Neural cell (in vitro differentiated cells): ENCODE measurements at regions not wholly inside any gene's neighbourhood (a gene's known extent, or its start where the extent isn't known, plus 50 kb on each side); places are given as distances from the start of the nearest gene placed in this dataset.

Experiments
- H2AFZ ChIP-seq: fragments of 200-600, 300-800 bp; sonication (generic), shearing (Covaris generic); 2 replicates; pipeline ENCODE4 v1.6.0; 2014; ENCODE audit warnings: low read depth, mild to moderate bottlenecking, antibody characterized with exemption, low read length, moderate library complexity
- H3F3A ChIP-seq: fragments of 200-600 bp; shearing (Covaris generic); 2 replicates; pipeline ENCODE4 v1.6.1; 2016; ENCODE audit warnings: mild to moderate bottlenecking, moderate library complexity, mixed read lengths, antibody characterized with exemption, low read length; ENCODE audit not compliant: insufficient read depth, poor library complexity, severe bottlenecking
- H3K27ac ChIP-seq: fragments of 200-600, 300-800 bp; sonication (generic), shearing (Covaris generic); 2 replicates; pipeline ENCODE4 v1.5.1; 2014; ENCODE audit warnings: mild to moderate bottlenecking, low read length, moderate library complexity
- H3K27me3 ChIP-seq: fragments of 300-800, 200-600 bp; sonication (generic), shearing (Covaris generic); 2 replicates; pipeline ENCODE4 v1.6.0; 2014; ENCODE audit warnings: mild to moderate bottlenecking, low read depth, low read length, moderate library complexity; ENCODE audit not compliant: insufficient read depth
- H3K36me3 ChIP-seq: fragments of 300-800, 200-600 bp; sonication (generic), shearing (Covaris generic); 2 replicates; pipeline ENCODE4 v1.5.1; 2014; ENCODE audit warnings: mild to moderate bottlenecking, antibody characterized with exemption, low read length, moderate library complexity; ENCODE audit not compliant: insufficient read depth
- H3K4me2 ChIP-seq: fragments of 300-800, 200-600 bp; sonication (generic), shearing (Covaris generic); 2 replicates; pipeline ENCODE4 v1.6.0; 2014; ENCODE audit warnings: mild to moderate bottlenecking, low read length
- H3K4me3 ChIP-seq: fragments of 300-800, 200-600 bp; sonication (generic), shearing (Covaris generic); 2 replicates; pipeline ENCODE4 v1.5.1; 2014; ENCODE audit warnings: mild to moderate bottlenecking, low read length, moderate library complexity
- H3K79me2 ChIP-seq: fragments of 200-600 bp; shearing (Covaris generic); replicated peaks from 2 replicates; pipeline ENCODE4 v1.6.0; 2014; ENCODE audit warnings: mild to moderate bottlenecking, low read length, moderate library complexity; ENCODE audit not compliant: insufficient read depth
- H3K9ac ChIP-seq: fragments of 300-800, 200-600 bp; sonication (generic), shearing (Covaris generic); 2 replicates; pipeline ENCODE4 v1.6.1; 2016; ENCODE audit warnings: mild to moderate bottlenecking, low read length, mixed read lengths
- H3K9me2 ChIP-seq: fragments of 200-600 bp; shearing (Covaris generic); 2 replicates; pipeline ENCODE4 v1.6.1; 2016; ENCODE audit warnings: mild to moderate bottlenecking, low read length, mixed read lengths; ENCODE audit not compliant: insufficient read depth
- H3K9me3 ChIP-seq: fragments of 200-600, 300-800 bp; sonication (generic), shearing (Covaris generic); 2 replicates; pipeline ENCODE4 v1.6.1; 2016; ENCODE audit warnings: mild to moderate bottlenecking, mixed run types, low read length, moderate library complexity, mixed read lengths
- H4K20me1 ChIP-seq: fragments of 200-600 bp; shearing (Covaris generic); 2 replicates; pipeline ENCODE4 v1.6.1; 2016; ENCODE audit warnings: mild to moderate bottlenecking, mixed run types; ENCODE audit not compliant: insufficient read depth
- CTCF ChIP-seq: fragments of 450-650 bp; IDR thresholded peaks from 2 replicates; pipeline ENCODE4 v1.5.1; 2014; ENCODE audit warnings: antibody characterized with exemption, mild to moderate bottlenecking, moderate library complexity; ENCODE audit not compliant: poor library complexity, severe bottlenecking
- EP300 ChIP-seq: fragments of 450-650 bp; conservative IDR thresholded peaks from 2 replicates; pipeline ENCODE4 v1.6.1; 2014; ENCODE audit warnings: antibody characterized with exemption, mild to moderate bottlenecking, moderate library complexity; ENCODE audit not compliant: poor library complexity, severe bottlenecking
- EZH2 ChIP-seq: fragments of 200-600, 300-800 bp; shearing (Covaris generic), sonication (generic); IDR thresholded peaks from 2 replicates; pipeline ENCODE4 v1.6.1; 2014; ENCODE audit warnings: antibody characterized with exemption, low read length, borderline replicate concordance, mild to moderate bottlenecking; ENCODE audit not compliant: insufficient read depth, poor library complexity, severe bottlenecking
- MXI1 ChIP-seq: fragments of 450-650 bp; conservative IDR thresholded peaks from 2 replicates; pipeline ENCODE4 v1.6.1; 2014; ENCODE audit warnings: antibody characterized with exemption, mild to moderate bottlenecking; ENCODE audit not compliant: poor library complexity, severe bottlenecking
- POLR2AphosphoS5 ChIP-seq: IDR thresholded peaks from 2 replicates; pipeline ENCODE4 v1.6.1; 2012
- RAD21 ChIP-seq: fragments of 450-650 bp; conservative IDR thresholded peaks from 2 replicates; pipeline ENCODE4 v1.6.1; 2014; ENCODE audit warnings: antibody characterized with exemption, mild to moderate bottlenecking, moderate library complexity
- REST ChIP-seq: IDR thresholded peaks from 2 replicates; pipeline ENCODE4 v1.6.1; 2012; ENCODE audit warnings: borderline replicate concordance
- SMC3 ChIP-seq: fragments of 450-650 bp; conservative IDR thresholded peaks from 2 replicates; pipeline ENCODE4 v1.6.1; 2014; ENCODE audit warnings: antibody characterized with exemption, mild to moderate bottlenecking, moderate library complexity; ENCODE audit not compliant: poor library complexity
- TAF1 ChIP-seq: IDR thresholded peaks from 2 replicates; pipeline ENCODE4 v1.6.1; 2012; ENCODE audit warnings: low read depth

GRCh38 chr6:48429610-48430009 is 318.6 kb upstream of the PTCHD4 start:
- H2AFZ ChIP-seq = no peak overlapping the region
- H3K9ac ChIP-seq = no peak overlapping the region
- H4K20me1 ChIP-seq = no peaks in the 10 kb centered on the region
- no peak overlapping the region for H3K4me2 ChIP-seq
- no peaks in the 10 kb centered on the region for H3K9me3 ChIP-seq
- no peak for TF ChIP-seq TAF1
- no peak for TF ChIP-seq POLR2AphosphoS5
- TF ChIP-seq SMC3 = no peak
- no peak for TF ChIP-seq MXI1
- TF ChIP-seq RAD21 = no peak
- TF ChIP-seq CTCF = no peak
- TF ChIP-seq EP300 = no peak
- no peak for TF ChIP-seq EZH2
- TF ChIP-seq REST = no peak
- no peak overlapping the region for H3K4me3 ChIP-seq
- H3K27me3 ChIP-seq = no peaks in the 10 kb centered on the region
- H3K36me3 ChIP-seq = no peaks in the 10 kb centered on the region
- H3K27ac ChIP-seq = no peak overlapping the region
- no peaks in the 10 kb centered on the region for H3K9me2 ChIP-seq
- H3K79me2 ChIP-seq = no peaks in the 10 kb centered on the region
- H3F3A ChIP-seq = no peaks in the 10 kb centered on the region

GRCh38 chr6:48429021-48429420 is 318.0 kb upstream of the PTCHD4 start:
- Histone ChIP-seq H3K9me2 (no peaks in the 10 kb centered on the region), H3K79me2 (no peaks in the 10 kb centered on the region), H3K4me3 (no peak overlapping the region), H3K36me3 (no peaks in the 10 kb centered on the region), H3K9me3 (no peaks in the 10 kb centered on the region), H3F3A (no peaks in the 10 kb centered on the region), H3K27me3 (no peaks in the 10 kb centered on the region), H4K20me1 (no peaks in the 10 kb centered on the region), H3K27ac (no peak overlapping the region), H3K4me2 (no peak overlapping the region), H3K9ac (no peak overlapping the region), H2AFZ (no peak overlapping the region)
- TF ChIP-seq MXI1 = no peak
- TF ChIP-seq TAF1 = no peak
- TF ChIP-seq EP300 = no peak
- no peak for TF ChIP-seq POLR2AphosphoS5
- TF ChIP-seq EZH2 = no peak
- no peak for TF ChIP-seq REST
- TF ChIP-seq CTCF = no peak
- TF ChIP-seq RAD21 = no peak
- TF ChIP-seq SMC3 = no peak
